AG10803 (cell line): ENCODE measurements at regions not wholly inside any gene's neighbourhood (a gene's known extent, or its start where the extent isn't known, plus 50 kb on each side); places are given as distances from the start of the nearest gene placed in this dataset.
"Not testable (repeated sequence)": the region's sequence is repeated elsewhere in the genome, so short reads cannot be mapped to it uniquely, and the experiment has no call there.

ENCODE experiments used
- DNase-seq: peaks from one replicate; pipeline ENCODE4 v3.0.0; 2010; ENCODE audit warnings: low read depth
- H3K4me3 ChIP-seq: 2 replicates; pipeline ENCODE4 v1.5.1; 2011; ENCODE audit warnings: mild to moderate bottlenecking, low read length, control low read depth
- CTCF ChIP-seq: conservative IDR thresholded peaks from 2 replicates; pipeline ENCODE4 v1.5.1; 2011; ENCODE audit warnings: mild to moderate bottlenecking, low read length, control low read depth, inconsistent platforms

- TF ChIP-seq CTCF, result no peak
- DNase-seq, result peak; percentile 32
- no peak overlapping the region for H3K4me3 ChIP-seq
Observed at GRCh38 chrX:45497290-45497689, 296.6 kb upstream of the DIPK2B start.

GRCh38 chrX:45485719-45486118, 285.0 kb upstream of the DIPK2B start:
- TF ChIP-seq CTCF, result no peak
- no peak overlapping the region for H3K4me3 ChIP-seq
- DNase-seq, result peak; percentile 47

GRCh38 chrX:45479835-45480422, 279.3 kb upstream of the DIPK2B start:
- peak; percentile 83 for DNase-seq
- TF ChIP-seq CTCF, result no peak
- no peak overlapping the region for H3K4me3 ChIP-seq

- TF ChIP-seq CTCF, result no peak
- H3K4me3 ChIP-seq, result no peak overlapping the region
- peak; percentile 92 for DNase-seq
Observed at GRCh38 chrX:45479196-45479834, 278.6 kb upstream of the DIPK2B start.

- no peak overlapping the region for H3K4me3 ChIP-seq
- no peak for TF ChIP-seq CTCF
- peak; percentile 84 for DNase-seq
Observed at GRCh38 chrX:45472968-45473367, 272.3 kb upstream of the DIPK2B start.

- not testable (repeated sequence) for H3K4me3 ChIP-seq, DNase-seq
Observed at GRCh38 chrX:45467537-45467936, 266.9 kb upstream of the DIPK2B start.

- H3K4me3 ChIP-seq, DNase-seq: not testable (repeated sequence)
Observed at GRCh38 chrX:45455732-45456131, 255.1 kb upstream of the DIPK2B start.

GRCh38 chrX:45454290-45454689, 253.6 kb upstream of the DIPK2B start:
- no peak for TF ChIP-seq CTCF
- no peak overlapping the region for H3K4me3 ChIP-seq
- DNase-seq, result no peak
